ENCODE measurements at regions not wholly inside any gene's neighbourhood (a gene's known extent, or its start where the extent isn't known, plus 50 kb on each side); places are given as distances from the start of the nearest gene placed in this dataset.

- no peak for TF ChIP-seq POLR2A (IDR thresholded peaks at IDR 0.05; ENCODE audit: low read depth, low read length)
- no peak for TF ChIP-seq MYC (IDR thresholded peaks at IDR 0.05; ENCODE audit: low read depth, low read length)
- no peak for TF ChIP-seq FOS (IDR thresholded peaks at IDR 0.05; ENCODE audit: borderline replicate concordance, insufficient read depth, low read length)
- TF ChIP-seq EZH2 (IDR thresholded peaks at IDR 0.05; ENCODE audit: borderline replicate concordance, low read depth, low read length, severe bottlenecking) = no peak
- no peak for TF ChIP-seq GATA2 (IDR thresholded peaks at IDR 0.05; ENCODE audit: insufficient read depth, insufficient read length, low read depth, low read length)
- no peak for TF ChIP-seq JUN (IDR thresholded peaks at IDR 0.05; ENCODE audit: borderline replicate concordance, insufficient read depth, insufficient read length, low read depth)
- no peak for TF ChIP-seq MAX (IDR thresholded peaks at IDR 0.05; ENCODE audit: insufficient read depth, insufficient read length)
- TF ChIP-seq POLR2AphosphoS5 (IDR thresholded peaks at IDR 0.05; ENCODE audit: insufficient read depth, low read depth, low read length) = no peak
- no peak for TF ChIP-seq CTCF (IDR thresholded peaks at IDR 0.05; ENCODE audit: extremely low read depth in 1 of 2, insufficient read depth in 1 of 2, low read depth in 1 of 2, low read length in 2 of 2)
- no peak overlapping the region for H3K27ac ChIP-seq (ENCODE audit: insufficient read depth, low read depth, low read length)
- no peak overlapping the region for H3K4me3 ChIP-seq (replicated peaks in 1 of 3; ENCODE audit: insufficient read depth in 1 of 3, low read depth in 1 of 3, low read length in 3 of 3)
- no peak for DNase-seq (ENCODE audit: low read depth, low spot score)
- CTCF ChIA-PET = no interaction called here
- H3K36me3 ChIP-seq (ENCODE audit: control insufficient read depth in 2 of 2, extremely low read depth in 1 of 2, insufficient read depth in 2 of 2, low read length in 2 of 2) = no peaks in the 10 kb centered on the region
- H4K20me1 ChIP-seq (replicated peaks; ENCODE audit: control insufficient read depth, extremely low read depth, insufficient read depth, low read length) = no peaks in the 10 kb centered on the region
- POLR2A ChIA-PET = no interaction called here
- no peaks in the 10 kb centered on the region for H3K9me3 ChIP-seq (replicated peaks; ENCODE audit: control insufficient read depth, insufficient read depth, low read length)
- no peak overlapping the region for H2AFZ ChIP-seq (ENCODE audit: low read depth, low read length)
- H3K9me1 ChIP-seq (replicated peaks; ENCODE audit: control insufficient read depth, extremely low read depth, insufficient read depth, low read length) = no peaks in the 10 kb centered on the region
- no peak overlapping the region for H3K4me2 ChIP-seq (ENCODE audit: insufficient read depth, low read length)
- intact Hi-C loops (cut with micrococcal nuclease) (no loop called here), dilution Hi-C loops (cut with MboI; ENCODE audit: extremely low pct_ligation_motif_present, low sequenced_read_pairs) (no loop called here)
- H3K79me2 ChIP-seq (ENCODE audit: control insufficient read depth, insufficient read depth, low read length) = no peaks in the 10 kb centered on the region
- peaks cover 12% of the 10 kb centered on the region for H3K4me1 ChIP-seq (ENCODE audit: control insufficient read depth, extremely low read depth, insufficient read depth, low read length)
- BruUV-seq (replicated peaks) = no TSS peak
- H3K9ac ChIP-seq (replicated peaks; ENCODE audit: extremely low read depth, insufficient read depth, low read length) = no peak overlapping the region
- FAIRE-seq = no peak
- H3K27me3 ChIP-seq (ENCODE audit: control insufficient read depth in 2 of 2, insufficient read depth in 2 of 2, low read length in 2 of 2) = peaks cover 0 to 1% of the 10 kb centered on the region in 2 experiments
These were observed 402.9 kb upstream of the SOX5 start for GRCh38 chr12:24352363-24352762.
